Activated T-cell treated with anti-CD3 and anti-CD28 coated beads, Interleukin-2, amount 50 U/mL, for 72 hours (primary cell): ENCODE measurements at regions not wholly inside any gene's neighbourhood (a gene's known extent, or its start where the extent isn't known, plus 50 kb on each side); places are given as distances from the start of the nearest gene placed in this dataset.

Source experiments
- ATAC-seq, 2 donors: fragments of 150-1000 bp; cut with Tn5 transposase; replicated peaks in 1 of 2; 2 replicates each; pipeline ENCODE4 v1.10.0; 2021; ENCODE audit warnings: moderate library complexity in 2 of 2, mild to moderate bottlenecking in 1 of 2
- DNase-seq, 2 donors: peaks; one replicate each; pipeline ENCODE4 v3.0.0; 2021 to 2022; ENCODE audit warnings: mixed read lengths in 1 of 2
- H3K27ac Mint-ChIP-seq: one replicate; pipeline ENCODE4 v1.8.0; 2022; ENCODE audit warnings: mild to moderate bottlenecking, moderate library complexity, mixed read lengths
- H3K27me3 Mint-ChIP-seq: one replicate; pipeline ENCODE4 v1.8.0; 2022; ENCODE audit warnings: low read depth, mixed read lengths
- H3K36me3 Mint-ChIP-seq, 2 donors: one replicate each; pipeline ENCODE4 v1.8.0; 2022; ENCODE audit warnings: mixed read lengths in 2 of 2, mild to moderate bottlenecking in 1 of 2; ENCODE audit not compliant: insufficient read depth in 2 of 2
- H3K4me1 Mint-ChIP-seq: one replicate; pipeline ENCODE4 v1.8.0; 2022; ENCODE audit warnings: low read depth, mixed read lengths
- H3K4me3 Mint-ChIP-seq, 2 donors: one replicate each; pipeline ENCODE4 v1.8.0; 2022; ENCODE audit warnings: mild to moderate bottlenecking in 2 of 2, mixed read lengths in 2 of 2, moderate library complexity in 2 of 2
- H3K9me3 Mint-ChIP-seq, 2 donors: one replicate each; pipeline ENCODE4 v1.8.0; 2022; ENCODE audit warnings: mixed read lengths in 2 of 2

- ATAC-seq (no peak), DNase-seq (no peak)
- no peak overlapping the region for H3K4me3 Mint-ChIP-seq
- H3K9me3 Mint-ChIP-seq, result peaks cover 2% of the 10 kb centered on the region in 2 donors
- H3K36me3 Mint-ChIP-seq, result no peaks in the 10 kb centered on the region
- no peaks in the 10 kb centered on the region for H3K4me1 Mint-ChIP-seq
- H3K27ac Mint-ChIP-seq, result no peak overlapping the region
- peaks cover 20% of the 10 kb centered on the region for H3K27me3 Mint-ChIP-seq
These were observed 77.2 kb upstream of the SPATA31C2 start for GRCh38 chr9:88215196-88216125.

- Mint-ChIP-seq H3K4me3 (no peak overlapping the region), H3K4me1 (no peaks in the 10 kb centered on the region), H3K27ac (no peak overlapping the region), H3K36me3 (no peaks in the 10 kb centered on the region), H3K9me3 (peaks cover 0 to 2% of the 10 kb centered on the region in 2 donors), H3K27me3 (peaks cover 7% of the 10 kb centered on the region)
- no peak for DNase-seq
- ATAC-seq, result no peak
These were observed 64.0 kb upstream of the SPATA31C2 start for GRCh38 chr9:88202321-88202720.

- Mint-ChIP-seq H3K27ac (no peak overlapping the region), H3K36me3 (no peaks in the 10 kb centered on the region), H3K9me3 (no peaks in the 10 kb centered on the region), H3K27me3 (peaks cover 11% of the 10 kb centered on the region), H3K4me1 (no peaks in the 10 kb centered on the region), H3K4me3 (no peak overlapping the region)
- ATAC-seq (no peak), DNase-seq (no peak)
These were observed 60.1 kb upstream of the SPATA31C2 start for GRCh38 chr9:88198341-88198807.

GRCh38 chr9:88197781-88198340 is 59.6 kb upstream of the SPATA31C2 start:
- ATAC-seq, result no peak
- Mint-ChIP-seq H3K27me3 (peaks cover 16% of the 10 kb centered on the region), H3K36me3 (no peaks in the 10 kb centered on the region), H3K4me1 (no peaks in the 10 kb centered on the region), H3K27ac (no peak overlapping the region), H3K4me3 (no peak overlapping the region), H3K9me3 (no peaks in the 10 kb centered on the region)
- no peak for DNase-seq

- no peak overlapping the region for H3K4me3 Mint-ChIP-seq
- H3K9me3 Mint-ChIP-seq, result no peaks in the 10 kb centered on the region
- H3K27ac Mint-ChIP-seq, result no peak overlapping the region
- H3K36me3 Mint-ChIP-seq, result no peaks in the 10 kb centered on the region
- H3K4me1 Mint-ChIP-seq, result no peaks in the 10 kb centered on the region
- DNase-seq, result no peak
- peaks cover 22% of the 10 kb centered on the region for H3K27me3 Mint-ChIP-seq
- no peak for ATAC-seq
These were observed 58.7 kb upstream of the SPATA31C2 start for GRCh38 chr9:88197016-88197415.

GRCh38 chr9:88196142-88196790 is 58.0 kb upstream of the SPATA31C2 start:
- ATAC-seq (no peak), DNase-seq (no peak)
- Mint-ChIP-seq H3K9me3 (no peaks in the 10 kb centered on the region), H3K36me3 (no peaks in the 10 kb centered on the region), H3K4me1 (no peaks in the 10 kb centered on the region), H3K27me3 (peaks cover 22% of the 10 kb centered on the region), H3K4me3 (no peak overlapping the region), H3K27ac (no peak overlapping the region)

- Mint-ChIP-seq H3K4me3 (no peak overlapping the region), H3K27me3 (peaks cover 44% of the 10 kb centered on the region), H3K9me3 (peaks cover 0 to 3% of the 10 kb centered on the region in 2 donors), H3K27ac (no peak overlapping the region), H3K4me1 (no peaks in the 10 kb centered on the region), H3K36me3 (no peaks in the 10 kb centered on the region)
- no peak for ATAC-seq
- DNase-seq, result no peak
These were observed 55.5 kb upstream of the SPATA31C2 start for GRCh38 chr9:88193766-88194165.

- no peak overlapping the region for H3K4me3 Mint-ChIP-seq
- DNase-seq (no peak), ATAC-seq (no peak)
- H3K9me3 Mint-ChIP-seq, result peaks cover 0 to 3% of the 10 kb centered on the region in 2 donors
- peaks cover 35% of the 10 kb centered on the region for H3K27me3 Mint-ChIP-seq
- H3K4me1 Mint-ChIP-seq, result no peaks in the 10 kb centered on the region
- no peak overlapping the region for H3K27ac Mint-ChIP-seq
- H3K36me3 Mint-ChIP-seq, result no peaks in the 10 kb centered on the region
These were observed 53.2 kb upstream of the SPATA31C2 start for GRCh38 chr9:88191456-88191855.

GRCh38 chr9:88189371-88189770 is 51.1 kb upstream of the SPATA31C2 start:
- peaks cover 0 to 3% of the 10 kb centered on the region in 2 donors for H3K9me3 Mint-ChIP-seq
- H3K36me3 Mint-ChIP-seq, result no peaks in the 10 kb centered on the region
- no peaks in the 10 kb centered on the region for H3K4me1 Mint-ChIP-seq
- no peak overlapping the region for H3K4me3 Mint-ChIP-seq
- DNase-seq (no peak), ATAC-seq (no peak)
- H3K27me3 Mint-ChIP-seq, result peaks cover 41% of the 10 kb centered on the region
- no peak overlapping the region for H3K27ac Mint-ChIP-seq
